HepG2 (cell line): ENCODE measurements at regions not wholly inside any gene's neighbourhood (a gene's known extent, or its start where the extent isn't known, plus 50 kb on each side); places are given as distances from the start of the nearest gene placed in this dataset.

Experiments used
- AGO2 ChIP-seq: fragments of 200-400 bp; formaldehyde crosslinking; optimal IDR thresholded peaks from 2 replicates; pipeline ENCODE3; 2017; ENCODE audit warnings: mild to moderate bottlenecking, low read depth, low read length, moderate library complexity
- BORCS8-MEF2B ChIP-seq: sonication (generic); formaldehyde crosslinking; IDR thresholded peaks from 2 replicates; pipeline ENCODE4 v1.8.0; 2022; ENCODE audit warnings: mild to moderate bottlenecking, missing genetic modification reagents
- CEBPG ChIP-seq: IDR thresholded peaks from 2 replicates; pipeline ENCODE4 v1.6.1; 2016
- GABPA ChIP-seq, 2 experiments: IDR thresholded peaks; 2 replicates each; pipeline ENCODE4 v1.6.1; 2011 to 2016; ENCODE audit warnings: low read depth in 2 of 2, low read length in 1 of 2, missing biosample characterization in 1 of 2, missing genetic modification characterization in 1 of 2
- MED1 ChIP-seq: sonication (generic); formaldehyde crosslinking; IDR thresholded peaks from 2 replicates; pipeline ENCODE4 v1.4.0; 2020; ENCODE audit warnings: missing genetic modification reagents
- NFKBIZ ChIP-seq: IDR thresholded peaks from 2 replicates; pipeline ENCODE4 v1.6.1; 2018; ENCODE audit warnings: missing genetic modification reagents, missing compliant biosample characterization
- PHF20 ChIP-seq: sonication (generic); formaldehyde crosslinking; IDR thresholded peaks from 2 replicates; pipeline ENCODE4 v1.5.0; 2020; ENCODE audit warnings: mild to moderate bottlenecking, missing genetic modification reagents
- SRY ChIP-seq: sonication (generic); formaldehyde crosslinking; IDR thresholded peaks from 2 replicates; pipeline ENCODE4 v1.8.0; 2022; ENCODE audit warnings: mild to moderate bottlenecking, missing genetic modification reagents
- TMF1 ChIP-seq: sonication (generic); formaldehyde crosslinking; IDR thresholded peaks from 2 replicates; pipeline ENCODE4 v1.8.1; 2022; ENCODE audit warnings: low read depth, missing genetic modification reagents
- ZBTB49 ChIP-seq: sonication (generic); formaldehyde crosslinking; IDR thresholded peaks from 2 replicates; pipeline ENCODE4 v1.4.0; 2020; ENCODE audit warnings: missing genetic modification reagents, borderline replicate concordance
- ZFP41 ChIP-seq: sonication (generic); formaldehyde crosslinking; IDR thresholded peaks from 2 replicates; pipeline ENCODE4 v1.4.0; 2020; ENCODE audit warnings: mild to moderate bottlenecking, missing genetic modification reagents, borderline replicate concordance
- ZNF432 ChIP-seq: sonication (generic); formaldehyde crosslinking; IDR thresholded peaks from 2 replicates; pipeline ENCODE4 v1.5.0; 2020; ENCODE audit warnings: missing genetic modification reagents, mild to moderate bottlenecking, borderline replicate concordance
- ZNF563 ChIP-seq: sonication (generic); formaldehyde crosslinking; IDR thresholded peaks from 2 replicates; pipeline ENCODE4 v1.8.0; 2022; ENCODE audit warnings: mild to moderate bottlenecking, moderate library complexity, missing genetic modification reagents
- ZNF672 ChIP-seq: sonication (generic); formaldehyde crosslinking; IDR thresholded peaks from 2 replicates; pipeline ENCODE4 v1.8.1; 2022; ENCODE audit warnings: missing genetic modification reagents
- ZNF766 ChIP-seq: sonication (generic); formaldehyde crosslinking; IDR thresholded peaks from 2 replicates; pipeline ENCODE4 v1.5.0; 2020; ENCODE audit warnings: missing genetic modification reagents, borderline replicate concordance
- TF ChIP-seq, protein P1 (sequence below): sonication (generic); formaldehyde crosslinking; IDR thresholded peaks from 2 replicates; pipeline ENCODE4 v1.4.0; 2020; ENCODE audit warnings: mild to moderate bottlenecking, missing genetic modification reagents
- TF ChIP-seq, protein P2 (sequence below): sonication (generic); formaldehyde crosslinking; IDR thresholded peaks from 2 replicates; pipeline ENCODE4 v1.9.0; 2021; ENCODE audit warnings: mild to moderate bottlenecking, missing genetic modification reagents
- TF ChIP-seq, protein P3 (sequence below): IDR thresholded peaks from 2 replicates; pipeline ENCODE4 v1.6.1; 2012; ENCODE audit warnings: low read depth, low read length, improper control_type of control experiment

DNA sequence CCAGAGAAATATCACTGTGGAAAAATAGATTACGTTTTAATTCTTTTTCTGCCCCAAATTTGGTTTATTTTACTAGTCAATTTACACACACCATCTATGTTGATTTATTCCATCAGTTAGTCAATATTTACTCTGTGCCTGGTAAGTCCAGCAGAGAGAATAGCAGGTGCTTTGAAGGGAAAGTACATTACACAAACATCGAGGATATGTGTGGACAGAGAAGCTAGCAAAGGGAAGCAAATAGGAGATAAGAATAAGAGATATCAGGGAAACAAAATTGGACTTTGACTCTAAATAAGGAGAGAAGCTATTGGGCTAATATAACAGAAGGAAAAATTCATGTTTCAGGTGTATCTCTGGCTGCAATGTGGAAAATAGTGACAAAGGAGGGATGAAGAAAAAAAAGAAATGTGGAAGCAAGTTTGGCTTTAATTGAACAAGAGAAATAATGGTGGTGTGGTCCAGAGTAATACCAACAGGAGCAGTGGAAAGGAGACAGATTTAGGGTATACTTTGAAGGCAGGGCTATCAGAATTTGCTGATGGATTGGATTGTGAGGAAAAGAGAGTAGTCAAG is 587.7 kb upstream of the CDH6 start (continued):
- TF ChIP-seq, protein P1, sequence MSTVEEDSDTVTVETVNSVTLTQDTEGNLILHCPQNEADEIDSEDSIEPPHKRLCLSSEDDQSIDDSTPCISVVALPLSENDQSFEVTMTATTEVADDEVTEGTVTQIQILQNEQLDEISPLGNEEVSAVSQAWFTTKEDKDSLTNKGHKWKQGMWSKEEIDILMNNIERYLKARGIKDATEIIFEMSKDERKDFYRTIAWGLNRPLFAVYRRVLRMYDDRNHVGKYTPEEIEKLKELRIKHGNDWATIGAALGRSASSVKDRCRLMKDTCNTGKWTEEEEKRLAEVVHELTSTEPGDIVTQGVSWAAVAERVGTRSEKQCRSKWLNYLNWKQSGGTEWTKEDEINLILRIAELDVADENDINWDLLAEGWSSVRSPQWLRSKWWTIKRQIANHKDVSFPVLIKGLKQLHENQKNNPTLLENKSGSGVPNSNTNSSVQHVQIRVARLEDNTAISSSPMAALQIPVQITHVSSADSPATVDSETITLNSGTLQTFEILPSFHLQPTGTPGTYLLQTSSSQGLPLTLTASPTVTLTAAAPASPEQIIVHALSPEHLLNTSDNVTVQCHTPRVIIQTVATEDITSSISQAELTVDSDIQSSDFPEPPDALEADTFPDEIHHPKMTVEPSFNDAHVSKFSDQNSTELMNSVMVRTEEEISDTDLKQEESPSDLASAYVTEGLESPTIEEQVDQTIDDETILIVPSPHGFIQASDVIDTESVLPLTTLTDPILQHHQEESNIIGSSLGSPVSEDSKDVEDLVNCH (CRISPR knock-in tag) = no peak
- no peak for TF ChIP-seq TMF1 (CRISPR knock-in tag)
- TF ChIP-seq, protein P2, sequence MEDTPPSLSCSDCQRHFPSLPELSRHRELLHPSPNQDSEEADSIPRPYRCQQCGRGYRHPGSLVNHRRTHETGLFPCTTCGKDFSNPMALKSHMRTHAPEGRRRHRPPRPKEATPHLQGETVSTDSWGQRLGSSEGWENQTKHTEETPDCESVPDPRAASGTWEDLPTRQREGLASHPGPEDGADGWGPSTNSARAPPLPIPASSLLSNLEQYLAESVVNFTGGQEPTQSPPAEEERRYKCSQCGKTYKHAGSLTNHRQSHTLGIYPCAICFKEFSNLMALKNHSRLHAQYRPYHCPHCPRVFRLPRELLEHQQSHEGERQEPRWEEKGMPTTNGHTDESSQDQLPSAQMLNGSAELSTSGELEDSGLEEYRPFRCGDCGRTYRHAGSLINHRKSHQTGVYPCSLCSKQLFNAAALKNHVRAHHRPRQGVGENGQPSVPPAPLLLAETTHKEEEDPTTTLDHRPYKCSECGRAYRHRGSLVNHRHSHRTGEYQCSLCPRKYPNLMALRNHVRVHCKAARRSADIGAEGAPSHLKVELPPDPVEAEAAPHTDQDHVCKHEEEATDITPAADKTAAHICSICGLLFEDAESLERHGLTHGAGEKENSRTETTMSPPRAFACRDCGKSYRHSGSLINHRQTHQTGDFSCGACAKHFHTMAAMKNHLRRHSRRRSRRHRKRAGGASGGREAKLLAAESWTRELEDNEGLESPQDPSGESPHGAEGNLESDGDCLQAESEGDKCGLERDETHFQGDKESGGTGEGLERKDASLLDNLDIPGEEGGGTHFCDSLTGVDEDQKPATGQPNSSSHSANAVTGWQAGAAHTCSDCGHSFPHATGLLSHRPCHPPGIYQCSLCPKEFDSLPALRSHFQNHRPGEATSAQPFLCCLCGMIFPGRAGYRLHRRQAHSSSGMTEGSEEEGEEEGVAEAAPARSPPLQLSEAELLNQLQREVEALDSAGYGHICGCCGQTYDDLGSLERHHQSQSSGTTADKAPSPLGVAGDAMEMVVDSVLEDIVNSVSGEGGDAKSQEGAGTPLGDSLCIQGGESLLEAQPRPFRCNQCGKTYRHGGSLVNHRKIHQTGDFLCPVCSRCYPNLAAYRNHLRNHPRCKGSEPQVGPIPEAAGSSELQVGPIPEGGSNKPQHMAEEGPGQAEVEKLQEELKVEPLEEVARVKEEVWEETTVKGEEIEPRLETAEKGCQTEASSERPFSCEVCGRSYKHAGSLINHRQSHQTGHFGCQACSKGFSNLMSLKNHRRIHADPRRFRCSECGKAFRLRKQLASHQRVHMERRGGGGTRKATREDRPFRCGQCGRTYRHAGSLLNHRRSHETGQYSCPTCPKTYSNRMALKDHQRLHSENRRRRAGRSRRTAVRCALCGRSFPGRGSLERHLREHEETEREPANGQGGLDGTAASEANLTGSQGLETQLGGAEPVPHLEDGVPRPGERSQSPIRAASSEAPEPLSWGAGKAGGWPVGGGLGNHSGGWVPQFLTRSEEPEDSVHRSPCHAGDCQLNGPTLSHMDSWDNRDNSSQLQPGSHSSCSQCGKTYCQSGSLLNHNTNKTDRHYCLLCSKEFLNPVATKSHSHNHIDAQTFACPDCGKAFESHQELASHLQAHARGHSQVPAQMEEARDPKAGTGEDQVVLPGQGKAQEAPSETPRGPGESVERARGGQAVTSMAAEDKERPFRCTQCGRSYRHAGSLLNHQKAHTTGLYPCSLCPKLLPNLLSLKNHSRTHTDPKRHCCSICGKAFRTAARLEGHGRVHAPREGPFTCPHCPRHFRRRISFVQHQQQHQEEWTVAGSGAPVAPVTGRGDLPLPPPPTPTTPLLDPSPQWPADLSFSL (CRISPR knock-in tag) = no peak
- no peak for TF ChIP-seq ZNF563
- TF ChIP-seq, protein P3, sequence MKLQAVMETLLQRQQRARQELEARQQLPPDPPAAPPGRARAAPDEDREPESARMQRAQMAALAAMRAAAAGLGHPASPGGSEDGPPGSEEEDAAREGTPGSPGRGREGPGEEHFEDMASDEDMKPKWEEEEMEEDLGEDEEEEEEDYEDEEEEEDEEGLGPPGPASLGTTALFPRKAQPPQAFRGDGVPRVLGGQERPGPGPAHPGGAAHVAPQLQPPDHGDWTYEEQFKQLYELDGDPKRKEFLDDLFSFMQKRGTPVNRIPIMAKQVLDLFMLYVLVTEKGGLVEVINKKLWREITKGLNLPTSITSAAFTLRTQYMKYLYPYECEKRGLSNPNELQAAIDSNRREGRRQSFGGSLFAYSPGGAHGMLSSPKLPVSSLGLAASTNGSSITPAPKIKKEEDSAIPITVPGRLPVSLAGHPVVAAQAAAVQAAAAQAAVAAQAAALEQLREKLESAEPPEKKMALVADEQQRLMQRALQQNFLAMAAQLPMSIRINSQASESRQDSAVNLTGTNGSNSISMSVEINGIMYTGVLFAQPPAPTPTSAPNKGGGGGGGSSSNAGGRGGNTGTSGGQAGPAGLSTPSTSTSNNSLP = peak; percentile 99
- no peak for TF ChIP-seq BORCS8-MEF2B (CRISPR knock-in tag)
- no peak for TF ChIP-seq PHF20 (CRISPR knock-in tag)
- TF ChIP-seq ZNF672 (CRISPR knock-in tag) = no peak
- TF ChIP-seq SRY = no peak
- no peak for TF ChIP-seq AGO2
- no peak for TF ChIP-seq ZNF432
- TF ChIP-seq NFKBIZ (CRISPR knock-in tag) = peak; percentile 84
- TF ChIP-seq CEBPG (CRISPR knock-in tag) = peak; percentile 87
- TF ChIP-seq ZFP41 (CRISPR knock-in tag) = no peak
- TF ChIP-seq MED1 = peak; percentile 97
- no peak for TF ChIP-seq GABPA (IDR thresholded peaks at IDR 0.05; ENCODE audit: low read depth, low read length)
- TF ChIP-seq GABPA (CRISPR knock-in tag; IDR thresholded peaks at IDR 0.05; ENCODE audit: low read depth) = peak; percentile 34; the same call in 1 of the 2 replicates
- TF ChIP-seq ZBTB49 (CRISPR knock-in tag) = no peak
- TF ChIP-seq ZNF766 = no peak
